Naive thymus-derived CD8-positive, alpha-beta T cell (primary cell): ENCODE measurements at regions not wholly inside any gene's neighbourhood (a gene's known extent, or its start where the extent isn't known, plus 50 kb on each side); places are given as distances from the start of the nearest gene placed in this dataset.
"Not testable (repeated sequence)": the region's sequence is repeated elsewhere in the genome, so short reads cannot be mapped to it uniquely, and the experiment has no call there.

Experiments used
- ATAC-seq, 2 donors: fragments of 150-1000 bp; cut with Tn5 transposase in 1 of 2; sonication (Bioruptor Pico), chemical (Tn5 transposase) in 1 of 2; 1 replicate in 1 of 2; 2 replicates in 1 of 2; pipeline ENCODE4 v1.10.0; 2021; ENCODE audit warnings: mild to moderate bottlenecking in 2 of 2, moderate library complexity in 2 of 2
- POLR2A ChIA-PET: fragments of 350-600 bp; sonication (Branson Sonifier 250); formaldehyde crosslinking; loops from one replicate; lab custom pipeline; 2021; ENCODE audit warnings: antibody characterized with exemption; lab: Charles Lee
- DNase-seq, 10 donors: peaks; one replicate each; pipeline versions ENCODE4 v3.0.0 to v3.0.0-alpha.2; 2020 to 2022
- H3K27ac Mint-ChIP-seq, 10 donors: one replicate each; pipeline ENCODE4 v1.8.0; 2020 to 2022; ENCODE audit warnings: mild to moderate bottlenecking in 10 of 10, mixed read lengths in 10 of 10, moderate library complexity in 4 of 10, inconsistent platforms in 1 of 10
- H3K27me3 Mint-ChIP-seq, 5 donors: one replicate each; pipeline ENCODE4 v1.8.0; 2021 to 2022; ENCODE audit warnings: mixed read lengths in 5 of 5
- H3K36me3 Mint-ChIP-seq, 3 donors: one replicate each; pipeline ENCODE4 v1.8.0; 2020 to 2022; ENCODE audit warnings: mixed read lengths in 3 of 3, mild to moderate bottlenecking in 2 of 3, inconsistent platforms in 1 of 3
- H3K4me1 Mint-ChIP-seq, 4 donors: one replicate each; pipeline ENCODE4 v1.8.0; 2021 to 2022; ENCODE audit warnings: mixed read lengths in 4 of 4
- H3K4me3 Mint-ChIP-seq, 10 donors: one replicate each; pipeline ENCODE4 v1.8.0; 2020 to 2022; ENCODE audit warnings: mild to moderate bottlenecking in 10 of 10, mixed read lengths in 10 of 10, moderate library complexity in 6 of 10, inconsistent platforms in 1 of 10
- H3K9me3 Mint-ChIP-seq, 9 donors: one replicate each; pipeline ENCODE4 v1.8.0; 2020 to 2022; ENCODE audit warnings: mixed read lengths in 9 of 9, mild to moderate bottlenecking in 3 of 9, inconsistent platforms in 1 of 9, moderate library complexity in 1 of 9

DNA sequence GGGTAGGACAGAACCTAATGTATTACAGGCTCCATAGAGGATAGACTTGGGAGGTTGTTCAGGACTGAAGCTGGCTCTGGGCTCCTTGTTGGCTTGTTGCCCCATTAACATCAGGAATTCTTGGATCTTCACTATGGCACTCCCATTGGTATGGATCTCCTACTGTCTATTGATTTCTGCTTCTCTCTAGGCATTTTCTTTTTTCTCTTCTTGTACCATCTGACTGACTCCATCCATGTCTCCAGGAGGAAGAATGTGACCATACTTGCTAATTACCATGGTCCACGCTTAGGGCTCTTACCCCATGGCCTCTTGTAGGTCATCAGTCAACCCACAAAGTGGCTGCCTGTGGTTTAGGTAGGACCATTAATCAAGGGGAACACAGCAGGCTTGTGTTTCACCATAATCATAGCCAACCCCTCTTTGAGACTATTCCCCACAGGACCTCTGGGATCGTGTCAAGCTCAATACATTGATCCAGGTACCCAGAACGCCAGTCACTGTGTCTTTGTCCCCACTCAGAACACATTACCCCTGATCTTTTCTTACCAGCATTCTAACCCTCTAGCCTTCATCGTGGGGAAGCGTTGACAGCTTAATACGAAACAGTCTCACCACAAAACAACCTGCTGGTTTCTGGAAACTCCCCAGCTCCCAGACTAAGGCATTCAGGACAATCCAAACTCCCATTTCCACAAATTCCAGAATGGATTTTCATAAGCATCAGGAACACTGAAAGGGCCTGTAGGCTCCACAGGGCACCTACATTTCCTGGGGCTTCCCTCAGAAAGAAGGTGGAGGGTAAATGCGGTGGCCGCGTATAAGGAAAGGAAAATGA is 97.1 kb downstream of the ETS2 start:
- DNase-seq (no peak), ATAC-seq (no peak)
- peaks cover 0 to 3% (median 0%) of the 10 kb centered on the region in 5 donors for H3K27me3 Mint-ChIP-seq
- no peaks in the 10 kb centered on the region for H3K4me1 Mint-ChIP-seq
- POLR2A ChIA-PET: no interaction called here
- H3K9me3 Mint-ChIP-seq: peaks cover 0 to 7% (median 0%) of the 10 kb centered on the region in 9 donors
- no peak overlapping the region for H3K27ac Mint-ChIP-seq
- H3K36me3 Mint-ChIP-seq: peaks cover 0 to 2% (median 0%) of the 10 kb centered on the region in 3 donors
- no peak overlapping the region for H3K4me3 Mint-ChIP-seq

- POLR2A ChIA-PET: no interaction called here
- Mint-ChIP-seq H3K27me3 (peaks cover 0 to 3% (median 0%) of the 10 kb centered on the region in 5 donors), H3K4me3 (no peak overlapping the region), H3K27ac (no peak overlapping the region), H3K9me3 (peaks cover 0 to 7% (median 0%) of the 10 kb centered on the region in 9 donors), H3K36me3 (peaks cover 0 to 2% (median 0%) of the 10 kb centered on the region in 3 donors), H3K4me1 (no peaks in the 10 kb centered on the region)
- DNase-seq: no peak
- no peak for ATAC-seq
Observed at GRCh38 chr21:38900499-38900898, 94.8 kb downstream of the ETS2 start.

- POLR2A ChIA-PET, H3K27me3 Mint-ChIP-seq, H3K27ac Mint-ChIP-seq, DNase-seq, H3K4me3 Mint-ChIP-seq, ATAC-seq, H3K4me1 Mint-ChIP-seq, H3K9me3 Mint-ChIP-seq, H3K36me3 Mint-ChIP-seq: not testable (repeated sequence)
Observed at GRCh38 chr21:38899985-38900384, 94.3 kb downstream of the ETS2 start.

GRCh38 chr21:38899277-38899947 is 93.7 kb downstream of the ETS2 start:
- Mint-ChIP-seq H3K4me3 (no peak overlapping the region), H3K4me1 (no peaks in the 10 kb centered on the region), H3K27me3 (peaks cover 0 to 7% (median 4%) of the 10 kb centered on the region in 5 donors), H3K36me3 (no peaks in the 10 kb centered on the region), H3K27ac (no peak overlapping the region), H3K9me3 (peaks cover 0 to 9% (median 0%) of the 10 kb centered on the region in 9 donors)
- POLR2A ChIA-PET: no interaction called here
- no peak for DNase-seq
- ATAC-seq: no peak

GRCh38 chr21:38898422-38899096 is 92.8 kb downstream of the ETS2 start:
- Mint-ChIP-seq H3K4me3 (no peak overlapping the region), H3K9me3 (peaks cover 0 to 9% (median 0%) of the 10 kb centered on the region in 9 donors), H3K36me3 (no peaks in the 10 kb centered on the region), H3K27ac (no peak overlapping the region), H3K4me1 (no peaks in the 10 kb centered on the region), H3K27me3 (peaks cover 0 to 7% (median 4%) of the 10 kb centered on the region in 5 donors)
- ATAC-seq (no peak), DNase-seq (no peak)
- POLR2A ChIA-PET: no interaction called here

- ATAC-seq: no peak
Observed at GRCh38 chr21:38897532-38898421, 92.0 kb downstream of the ETS2 start.

GRCh38 chr21:38894899-38895298 is 89.2 kb downstream of the ETS2 start:
- Mint-ChIP-seq H3K36me3 (peaks cover 0 to 4% (median 0%) of the 10 kb centered on the region in 3 donors), H3K4me3 (no peak overlapping the region), H3K27ac (no peak overlapping the region), H3K9me3 (peaks cover 0 to 6% (median 0%) of the 10 kb centered on the region in 9 donors), H3K27me3 (peaks cover under 1 to 11% (median 7%) of the 10 kb centered on the region in 5 donors), H3K4me1 (no peaks in the 10 kb centered on the region)
- ATAC-seq: no peak
- POLR2A ChIA-PET: no interaction called here
- no peak for DNase-seq

More at GRCh38 chr21:38897532-38898421, 92.0 kb downstream of the ETS2 start:
- no peak overlapping the region for H3K4me3 Mint-ChIP-seq
- H3K9me3 Mint-ChIP-seq: peaks cover 0 to 10% (median 0%) of the 10 kb centered on the region in 9 donors
- H3K36me3 Mint-ChIP-seq: no peaks in the 10 kb centered on the region
- no peak for DNase-seq
- POLR2A ChIA-PET: no interaction called here
- H3K4me1 Mint-ChIP-seq: no peaks in the 10 kb centered on the region
- H3K27ac Mint-ChIP-seq: no peak overlapping the region
- peaks cover 0 to 7% (median 5%) of the 10 kb centered on the region in 5 donors for H3K27me3 Mint-ChIP-seq

- Mint-ChIP-seq H3K27me3 (peaks cover 2 to 14% (median 10%) of the 10 kb centered on the region in 5 donors), H3K27ac (no peak overlapping the region), H3K4me3 (no peak overlapping the region), H3K4me1 (no peaks in the 10 kb centered on the region), H3K9me3 (peaks cover 3 to 59% (median 21%) of the 10 kb centered on the region in 9 donors), H3K36me3 (peaks cover 0 to 45% (median 6%) of the 10 kb centered on the region in 3 donors)
- POLR2A ChIA-PET: no interaction called here
- DNase-seq (no peak), ATAC-seq (no peak)
Observed at GRCh38 chr21:38888991-38889561, 83.3 kb downstream of the ETS2 start.

DNA sequence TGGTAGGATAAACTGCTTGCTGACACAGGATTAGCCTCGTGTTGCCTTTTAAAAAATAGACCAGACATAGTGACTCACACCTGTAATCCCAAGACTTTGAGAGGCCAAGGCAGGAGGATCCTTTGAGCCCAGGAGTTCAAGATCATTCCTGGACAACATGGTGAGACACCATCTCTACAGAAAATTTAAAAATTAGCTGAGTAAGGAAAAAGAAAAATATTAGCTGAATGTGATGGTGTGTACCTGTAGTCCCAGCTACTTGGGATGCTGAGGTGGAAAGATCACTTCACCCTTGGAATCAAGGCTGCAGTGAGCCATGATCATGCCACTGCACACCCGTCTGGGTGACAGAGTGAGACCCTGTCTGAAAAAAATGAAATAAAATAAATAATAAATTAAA is 82.0 kb downstream of the ETS2 start:
- Mint-ChIP-seq H3K36me3 (peaks cover 0 to 49% (median 6%) of the 10 kb centered on the region in 3 donors), H3K4me1 (no peaks in the 10 kb centered on the region), H3K9me3 (peaks cover 3 to 71% (median 27%) of the 10 kb centered on the region in 9 donors), H3K27me3 (peaks cover 2 to 13% (median 10%) of the 10 kb centered on the region in 5 donors), H3K27ac (no peak overlapping the region), H3K4me3 (no peak overlapping the region)
- POLR2A ChIA-PET: no interaction called here
- no peak for ATAC-seq
- DNase-seq: no peak

DNA sequence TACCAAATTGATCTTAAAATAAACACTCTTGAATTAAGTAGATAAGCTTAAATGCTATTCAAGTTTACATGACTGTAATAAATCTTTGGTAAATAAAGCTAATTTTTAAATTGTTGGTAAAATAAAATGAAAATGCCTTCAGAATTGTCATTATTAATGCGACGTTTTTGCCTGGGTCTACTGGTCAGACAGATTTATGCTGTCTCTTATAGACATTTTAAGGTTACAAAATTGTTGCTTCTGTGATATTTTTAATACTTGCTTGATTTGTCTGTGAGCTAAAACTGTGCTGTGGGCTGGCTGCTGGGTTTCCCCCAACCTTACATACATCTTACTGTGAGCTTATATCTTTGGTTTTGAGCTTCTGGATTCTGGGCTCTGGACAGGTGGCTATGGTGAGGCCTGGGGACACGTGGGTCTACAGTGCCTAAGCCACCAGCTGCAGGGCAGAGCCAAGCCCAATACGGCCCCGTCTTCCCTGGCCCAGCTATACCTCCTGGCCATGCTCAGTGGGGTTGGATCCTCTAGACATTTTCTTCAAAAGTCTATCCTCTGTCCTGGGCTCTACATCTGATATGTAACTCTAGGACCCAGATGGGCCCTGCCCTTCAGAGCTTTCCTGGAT is 81.4 kb downstream of the ETS2 start:
- no peak for ATAC-seq
- POLR2A ChIA-PET: no interaction called here
- DNase-seq: no peak
- H3K9me3 Mint-ChIP-seq: peaks cover 1 to 76% (median 23%) of the 10 kb centered on the region in 9 donors
- H3K27ac Mint-ChIP-seq: no peak overlapping the region
- H3K36me3 Mint-ChIP-seq: peaks cover 0 to 49% (median 6%) of the 10 kb centered on the region in 3 donors
- H3K27me3 Mint-ChIP-seq: peaks cover 2 to 12% (median 8%) of the 10 kb centered on the region in 5 donors
- H3K4me3 Mint-ChIP-seq: no peak overlapping the region
- no peaks in the 10 kb centered on the region for H3K4me1 Mint-ChIP-seq

DNA sequence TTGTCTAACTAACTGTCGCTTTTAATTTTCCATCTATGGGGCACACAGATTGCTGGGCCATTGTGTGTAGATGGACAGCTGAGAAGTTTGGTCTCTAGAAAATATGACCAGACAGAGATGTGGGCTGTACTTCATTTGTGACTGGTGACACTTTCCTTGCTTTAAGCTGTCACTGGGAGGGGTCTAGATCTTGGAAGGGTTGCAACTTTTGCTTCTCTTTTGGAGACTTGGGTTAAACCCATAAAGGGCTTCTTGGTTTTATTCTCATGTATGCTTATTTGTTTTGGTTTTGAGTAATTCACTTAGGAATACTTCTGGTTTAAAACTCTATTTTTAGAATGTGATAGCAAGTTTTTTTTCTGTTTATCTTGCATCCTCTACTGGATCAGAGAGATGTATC is 80.2 kb downstream of the ETS2 start:
- Mint-ChIP-seq H3K27me3 (peaks cover 0 to 11% (median 8%) of the 10 kb centered on the region in 5 donors), H3K4me1 (no peaks in the 10 kb centered on the region), H3K9me3 (peaks cover 1 to 88% (median 35%) of the 10 kb centered on the region in 9 donors), H3K36me3 (peaks cover 0 to 57% (median 9%) of the 10 kb centered on the region in 3 donors), H3K27ac (no peak overlapping the region), H3K4me3 (no peak overlapping the region)
- ATAC-seq: no peak
- POLR2A ChIA-PET: no interaction called here
- DNase-seq: no peak
